ENCODE measurements at regions not wholly inside any gene's neighbourhood (a gene's known extent, or its start where the extent isn't known, plus 50 kb on each side); places are given as distances from the start of the nearest gene placed in this dataset.

DNA sequence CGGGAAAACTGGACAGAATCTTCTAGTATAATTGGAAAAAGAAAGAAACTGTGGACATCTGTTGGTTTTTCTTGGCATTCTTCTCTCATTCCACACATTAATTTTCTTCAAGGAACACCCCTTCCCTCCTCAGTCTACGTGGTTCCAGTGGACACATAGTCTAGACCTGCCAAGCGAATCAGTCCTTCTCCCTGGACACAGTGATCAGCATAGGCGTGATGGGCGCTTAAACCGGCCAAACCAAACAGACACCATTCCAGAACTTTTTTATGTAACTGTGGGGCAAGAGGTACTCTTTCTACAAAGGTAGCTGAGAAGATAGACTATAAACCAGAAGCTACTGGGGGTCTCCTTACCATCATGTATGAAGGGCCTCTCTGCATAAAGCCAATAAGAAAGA is 121.8 kb upstream of the COX10 start:
- H3K4me1 Mint-ChIP-seq (ENCODE audit: low read depth, unreplicated experiment) = peaks cover 6% of the 10 kb centered on the region
- H3K27me3 Mint-ChIP-seq (ENCODE audit: unreplicated experiment) = no peaks in the 10 kb centered on the region
- DNase-seq = no peak
- H3K4me3 Mint-ChIP-seq (ENCODE audit: unreplicated experiment) = no peak overlapping the region
- peaks cover 1% of the 10 kb centered on the region for H3K9me3 Mint-ChIP-seq (ENCODE audit: unreplicated experiment)
- H3K27ac Mint-ChIP-seq (ENCODE audit: unreplicated experiment) = no peak overlapping the region
- no peaks in the 10 kb centered on the region for H3K36me3 Mint-ChIP-seq (ENCODE audit: unreplicated experiment)
- TF ChIP-seq CTCF (IDR thresholded peaks at IDR 0.05; ENCODE audit: partially characterized antibody, unreplicated experiment) = no peak

- DNase-seq = no peak
- no peak overlapping the region for H3K27ac Mint-ChIP-seq (ENCODE audit: unreplicated experiment)
- peaks cover 5% of the 10 kb centered on the region for H3K36me3 Mint-ChIP-seq (ENCODE audit: unreplicated experiment)
Measured at GRCh38 chr17:13952009-13952750, 117.1 kb upstream of the COX10 start.

GRCh38 chr17:13953841-13954240 is 115.5 kb upstream of the COX10 start:
- TF ChIP-seq CTCF (IDR thresholded peaks at IDR 0.05; ENCODE audit: partially characterized antibody, unreplicated experiment) = no peak
- DNase-seq = no peak
- no peak overlapping the region for H3K27ac Mint-ChIP-seq (ENCODE audit: unreplicated experiment)
- peaks cover 3% of the 10 kb centered on the region for H3K4me1 Mint-ChIP-seq (ENCODE audit: low read depth, unreplicated experiment)
- peaks cover 5% of the 10 kb centered on the region for H3K36me3 Mint-ChIP-seq (ENCODE audit: unreplicated experiment)
- H3K27me3 Mint-ChIP-seq (ENCODE audit: unreplicated experiment) = peaks cover 2% of the 10 kb centered on the region
- H3K9me3 Mint-ChIP-seq (ENCODE audit: unreplicated experiment) = no peaks in the 10 kb centered on the region
- H3K4me3 Mint-ChIP-seq (ENCODE audit: unreplicated experiment) = no peak overlapping the region

More at GRCh38 chr17:13952009-13952750, 117.1 kb upstream of the COX10 start:
- Mint-ChIP-seq H3K27me3 (ENCODE audit: unreplicated experiment) (peaks cover 2% of the 10 kb centered on the region), H3K4me1 (ENCODE audit: low read depth, unreplicated experiment) (peaks cover 3% of the 10 kb centered on the region), H3K4me3 (ENCODE audit: unreplicated experiment) (no peak overlapping the region), H3K9me3 (ENCODE audit: unreplicated experiment) (peaks cover 1% of the 10 kb centered on the region)
- TF ChIP-seq CTCF (IDR thresholded peaks at IDR 0.05; ENCODE audit: partially characterized antibody, unreplicated experiment) = no peak

DNA sequence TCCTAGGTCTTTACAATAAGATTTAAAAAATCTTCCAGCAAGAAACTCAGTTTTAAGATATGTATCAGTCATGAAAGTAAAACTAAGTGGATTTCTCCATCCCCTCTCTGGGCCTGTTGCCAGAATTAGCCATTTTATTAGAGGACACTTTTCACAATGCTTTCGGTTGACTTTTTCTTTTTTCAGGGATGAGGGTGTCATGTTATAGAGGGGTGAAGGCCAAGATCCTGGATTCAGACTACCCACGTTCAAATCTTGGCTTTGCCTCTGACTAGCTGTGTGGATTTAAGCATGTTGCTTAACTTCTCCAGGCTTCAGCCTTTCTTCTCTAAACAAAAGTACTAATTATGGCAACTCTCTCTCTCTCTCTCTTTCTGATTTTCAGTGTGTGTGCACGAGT is 111.7 kb upstream of the COX10 start:
- no peak for DNase-seq
- Mint-ChIP-seq H3K4me3 (ENCODE audit: unreplicated experiment) (no peak overlapping the region), H3K4me1 (ENCODE audit: low read depth, unreplicated experiment) (no peaks in the 10 kb centered on the region), H3K27ac (ENCODE audit: unreplicated experiment) (no peak overlapping the region), H3K27me3 (ENCODE audit: unreplicated experiment) (peaks cover 2% of the 10 kb centered on the region), H3K36me3 (ENCODE audit: unreplicated experiment) (peaks cover 5% of the 10 kb centered on the region), H3K9me3 (ENCODE audit: unreplicated experiment) (no peaks in the 10 kb centered on the region)
- no peak for TF ChIP-seq CTCF (IDR thresholded peaks at IDR 0.05; ENCODE audit: partially characterized antibody, unreplicated experiment)

DNA sequence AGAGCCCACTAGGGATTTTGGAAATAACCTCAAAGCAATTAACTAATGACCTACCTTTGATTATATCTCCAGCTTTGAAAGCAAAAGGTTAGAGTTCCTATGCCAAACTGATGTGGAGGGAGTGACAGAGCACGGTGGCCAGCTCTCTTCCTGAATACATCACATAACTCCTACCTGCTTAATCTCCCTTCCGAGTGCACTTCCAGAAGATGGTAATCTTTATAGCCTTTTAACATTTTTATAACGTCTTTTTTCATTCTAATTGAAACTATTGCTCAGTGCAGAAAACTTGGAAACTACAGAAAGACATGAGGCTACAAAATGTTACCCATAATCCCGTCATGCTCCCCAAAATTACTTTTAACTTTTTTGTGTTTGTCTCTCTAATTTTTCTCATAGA is 110.5 kb upstream of the COX10 start:
- H3K27me3 Mint-ChIP-seq (ENCODE audit: unreplicated experiment) = no peaks in the 10 kb centered on the region
- no peak overlapping the region for H3K4me3 Mint-ChIP-seq (ENCODE audit: unreplicated experiment)
- H3K9me3 Mint-ChIP-seq (ENCODE audit: unreplicated experiment) = no peaks in the 10 kb centered on the region
- H3K4me1 Mint-ChIP-seq (ENCODE audit: low read depth, unreplicated experiment) = no peaks in the 10 kb centered on the region
- no peak overlapping the region for H3K27ac Mint-ChIP-seq (ENCODE audit: unreplicated experiment)
- no peak for TF ChIP-seq CTCF (IDR thresholded peaks at IDR 0.05; ENCODE audit: partially characterized antibody, unreplicated experiment)
- peaks cover 5% of the 10 kb centered on the region for H3K36me3 Mint-ChIP-seq (ENCODE audit: unreplicated experiment)
- no peak for DNase-seq
